22Rv1 (cell line): ENCODE measurements at regions not wholly inside any gene's neighbourhood (a gene's known extent, or its start where the extent isn't known, plus 50 kb on each side); places are given as distances from the start of the nearest gene placed in this dataset.

Experiments used
- H3K27ac ChIP-seq: fragments of 450-650 bp; 2 replicates; pipeline ENCODE4 v1.5.1; 2017
- CTCF ChIP-seq: fragments of 450-650 bp; IDR thresholded peaks from 2 replicates; pipeline ENCODE4 v1.5.1; 2017; ENCODE audit warnings: mild to moderate bottlenecking
- ZFX ChIP-seq: fragments of 450-650 bp; IDR thresholded peaks from 2 replicates; pipeline ENCODE4 v1.6.1; 2017; ENCODE audit warnings: antibody characterized with exemption, borderline replicate concordance

GRCh38 chr17:5785867-5786509, 201.7 kb upstream of the NLRP1 start:
- H3K27ac ChIP-seq, result no peak overlapping the region
- TF ChIP-seq ZFX (no peak), CTCF (no peak)

- TF ChIP-seq ZFX, result no peak
- TF ChIP-seq CTCF, result no peak
- H3K27ac ChIP-seq, result no peak overlapping the region
Measured at GRCh38 chr17:5786510-5786875, 202.2 kb upstream of the NLRP1 start.

GRCh38 chr17:5788266-5788900, 204.1 kb upstream of the NLRP1 start:
- H3K27ac ChIP-seq, result no peak overlapping the region
- TF ChIP-seq CTCF, result no peak
- TF ChIP-seq ZFX, result no peak

GRCh38 chr17:5789528-5789927, 205.2 kb upstream of the NLRP1 start:
- no peak overlapping the region for H3K27ac ChIP-seq
- TF ChIP-seq ZFX (no peak), CTCF (no peak)

- no peak overlapping the region for H3K27ac ChIP-seq
- no peak for TF ChIP-seq CTCF
- no peak for TF ChIP-seq ZFX
Measured at GRCh38 chr17:5793157-5793556, 208.8 kb upstream of the NLRP1 start.

- TF ChIP-seq CTCF, result no peak
- TF ChIP-seq ZFX, result no peak
Measured at GRCh38 chr17:5793899-5794298, 209.6 kb upstream of the NLRP1 start.

GRCh38 chr17:5794385-5794784, 210.1 kb upstream of the NLRP1 start:
- TF ChIP-seq CTCF, result no peak
- no peak for TF ChIP-seq ZFX
- H3K27ac ChIP-seq, result no peak overlapping the region

More at GRCh38 chr17:5793899-5794298, 209.6 kb upstream of the NLRP1 start:
- no peak overlapping the region for H3K27ac ChIP-seq
